H1 (cell line): ENCODE measurements at regions not wholly inside any gene's neighbourhood (a gene's known extent, or its start where the extent isn't known, plus 50 kb on each side); places are given as distances from the start of the nearest gene placed in this dataset.

ENCODE experiments used
- EGR1 ChIP-seq: IDR thresholded peaks from 2 replicates; pipeline ENCODE4 v1.6.1; 2011; ENCODE audit warnings: low read depth, low read length, borderline replicate concordance
- JUN ChIP-seq: IDR thresholded peaks from 2 replicates; pipeline ENCODE4 v1.6.1; 2011; ENCODE audit warnings: low read depth, mild to moderate bottlenecking, improper control_type of control experiment, low read length
- MAFK ChIP-seq: IDR thresholded peaks from 2 replicates; pipeline ENCODE4 v1.6.1; 2012; ENCODE audit warnings: low read depth, mild to moderate bottlenecking, improper control_type of control experiment, low read length

GRCh38 chrX:109826954-109827708 lies 94.1 kb upstream of the ACSL4 start (continued):
- no peak for TF ChIP-seq EGR1
- TF ChIP-seq MAFK: no peak
- no peak for TF ChIP-seq JUN
